Right lobe of liver (tissue), 4 donors: ENCODE measurements at regions not wholly inside any gene's neighbourhood (a gene's known extent, or its start where the extent isn't known, plus 50 kb on each side); places are given as distances from the start of the nearest gene placed in this dataset.

Source experiments
- POLR2A ChIP-seq: fragments of 450-650 bp; IDR thresholded peaks from one replicate; pipeline ENCODE4 v1.6.1; 2017; ENCODE audit warnings: antibody characterized with exemption, mild to moderate bottlenecking
- TF ChIP-seq, protein P1 (sequence below), 4 donors: fragments of 200-600 bp in 3 of 4; fragments of 450-650 bp in 1 of 4; IDR thresholded peaks; one replicate each; pipeline versions ENCODE4 v1.5.1 to v1.8.0; 2016 to 2022; ENCODE audit warnings: antibody characterized with exemption in 4 of 4, mild to moderate bottlenecking in 2 of 4
- donor health status: DM: no; HTN: no; CAD: no.
- donor health status: DM: no; HTN: no; CAD: no.
- donor health status: DM: no; HTN: yes; CAD: no.

GRCh38 chr18:22726469-22726868 is 206.7 kb upstream of the RBBP8 start:
- no peak for TF ChIP-seq POLR2A
- TF ChIP-seq, protein P1, sequence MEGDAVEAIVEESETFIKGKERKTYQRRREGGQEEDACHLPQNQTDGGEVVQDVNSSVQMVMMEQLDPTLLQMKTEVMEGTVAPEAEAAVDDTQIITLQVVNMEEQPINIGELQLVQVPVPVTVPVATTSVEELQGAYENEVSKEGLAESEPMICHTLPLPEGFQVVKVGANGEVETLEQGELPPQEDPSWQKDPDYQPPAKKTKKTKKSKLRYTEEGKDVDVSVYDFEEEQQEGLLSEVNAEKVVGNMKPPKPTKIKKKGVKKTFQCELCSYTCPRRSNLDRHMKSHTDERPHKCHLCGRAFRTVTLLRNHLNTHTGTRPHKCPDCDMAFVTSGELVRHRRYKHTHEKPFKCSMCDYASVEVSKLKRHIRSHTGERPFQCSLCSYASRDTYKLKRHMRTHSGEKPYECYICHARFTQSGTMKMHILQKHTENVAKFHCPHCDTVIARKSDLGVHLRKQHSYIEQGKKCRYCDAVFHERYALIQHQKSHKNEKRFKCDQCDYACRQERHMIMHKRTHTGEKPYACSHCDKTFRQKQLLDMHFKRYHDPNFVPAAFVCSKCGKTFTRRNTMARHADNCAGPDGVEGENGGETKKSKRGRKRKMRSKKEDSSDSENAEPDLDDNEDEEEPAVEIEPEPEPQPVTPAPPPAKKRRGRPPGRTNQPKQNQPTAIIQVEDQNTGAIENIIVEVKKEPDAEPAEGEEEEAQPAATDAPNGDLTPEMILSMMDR (IDR thresholded peaks at IDR 0.05): no peak
